Liver (tissue), 7 donors: ENCODE measurements at regions not wholly inside any gene's neighbourhood (a gene's known extent, or its start where the extent isn't known, plus 50 kb on each side); places are given as distances from the start of the nearest gene placed in this dataset.

Source experiments
- DNase-seq: peaks from one replicate; pipeline ENCODE4 v3.0.0-alpha.2; 2017; ENCODE audit warnings: low spot score
- H3K27ac ChIP-seq, 2 donors: one replicate each; pipeline ENCODE4 v1.7.0; 2013; ENCODE audit warnings: inconsistent platforms in 2 of 2, low read length in 2 of 2, control low read depth in 1 of 2, low read depth in 1 of 2, mild to moderate bottlenecking in 1 of 2
- H3K27me3 ChIP-seq, 4 donors: one replicate each; pipeline versions ENCODE4 v1.6.1 to v1.7.0; 2013; ENCODE audit warnings: low read length in 3 of 4, inconsistent platforms in 1 of 4, mild to moderate bottlenecking in 1 of 4, moderate library complexity in 1 of 4; ENCODE audit not compliant: control insufficient read depth in 4 of 4, insufficient read depth in 4 of 4
- H3K36me3 ChIP-seq, 4 donors: one replicate each; pipeline versions ENCODE4 v1.6.1 to v1.7.0; 2013; ENCODE audit warnings: low read length in 3 of 4, mild to moderate bottlenecking in 3 of 4, low read depth in 1 of 4, moderate library complexity in 1 of 4; ENCODE audit not compliant: control insufficient read depth in 4 of 4, insufficient read depth in 3 of 4
- H3K4me1 ChIP-seq, 4 donors: one replicate each; pipeline versions ENCODE4 v1.6.1 to v1.7.0; 2013; ENCODE audit warnings: low read length in 3 of 4, mild to moderate bottlenecking in 3 of 4, moderate library complexity in 1 of 4; ENCODE audit not compliant: control insufficient read depth in 4 of 4, insufficient read depth in 4 of 4
- H3K4me3 ChIP-seq, 3 donors: one replicate each; pipeline versions ENCODE4 v1.6.1 to v1.7.0; 2013; ENCODE audit warnings: low read length in 3 of 3, control low read depth in 1 of 3, low read depth in 1 of 3, mild to moderate bottlenecking in 1 of 3
- H3K9ac ChIP-seq, 2 donors: one replicate each; pipeline ENCODE4 v1.7.0; 2013; ENCODE audit warnings: low read length in 2 of 2, mild to moderate bottlenecking in 2 of 2, moderate library complexity in 2 of 2, control low read depth in 1 of 2, low read depth in 1 of 2
- H3K9me3 ChIP-seq, 4 donors: one replicate each; pipeline versions ENCODE4 v1.6.1 to v1.7.0; 2013; ENCODE audit warnings: low read length in 3 of 4; ENCODE audit not compliant: control insufficient read depth in 4 of 4
- ATF3 ChIP-seq: IDR thresholded peaks from 2 replicates; pipeline ENCODE4 v1.6.1; 2016; ENCODE audit warnings: antibody characterized with exemption
- CTCF ChIP-seq: fragments of 150-350 bp; IDR thresholded peaks from 2 replicates; pipeline ENCODE4 v1.5.1; 2017; ENCODE audit warnings: improper control_type of control experiment, low read depth, low read length; ENCODE audit not compliant: missing input control
- EGR1 ChIP-seq, 2 donors: IDR thresholded peaks; 2 replicates each; pipeline ENCODE4 v1.6.1; 2016 to 2018; ENCODE audit warnings: antibody characterized with exemption in 2 of 2, low read depth in 2 of 2
- FOXA1 ChIP-seq: IDR thresholded peaks from 2 replicates; pipeline ENCODE4 v1.6.1; 2016; ENCODE audit warnings: antibody characterized with exemption
- FOXA2 ChIP-seq: IDR thresholded peaks from 2 replicates; pipeline ENCODE4 v1.6.1; 2016; ENCODE audit warnings: antibody characterized with exemption
- GABPA ChIP-seq, 2 donors: IDR thresholded peaks in 1 of 2; conservative IDR thresholded peaks in 1 of 2; 2 replicates each; pipeline ENCODE4 v1.6.1; 2016; ENCODE audit warnings: antibody characterized with exemption in 2 of 2, mild to moderate bottlenecking in 1 of 2, moderate library complexity in 1 of 2
- HNF4A ChIP-seq, 2 donors: conservative IDR thresholded peaks; 2 replicates each; pipeline ENCODE4 v1.6.1; 2016; ENCODE audit warnings: antibody characterized with exemption in 2 of 2, mild to moderate bottlenecking in 2 of 2
- HNF4G ChIP-seq: IDR thresholded peaks from 2 replicates; pipeline ENCODE4 v1.6.1; 2016; ENCODE audit warnings: antibody characterized with exemption
- NR2F2 ChIP-seq: IDR thresholded peaks from 2 replicates; pipeline ENCODE4 v1.6.1; 2016; ENCODE audit warnings: antibody characterized with exemption
- RAD21 ChIP-seq, 2 donors: IDR thresholded peaks; 2 replicates each; pipeline ENCODE4 v1.6.1; 2016; ENCODE audit warnings: antibody characterized with exemption in 2 of 2, mild to moderate bottlenecking in 2 of 2
- REST ChIP-seq: IDR thresholded peaks from 2 replicates; pipeline ENCODE4 v1.6.1; 2016; ENCODE audit warnings: antibody characterized with exemption, mild to moderate bottlenecking
- RXRA ChIP-seq, 2 donors: IDR thresholded peaks; 2 replicates each; pipeline ENCODE4 v1.6.1; 2017 to 2018; ENCODE audit warnings: antibody characterized with exemption in 2 of 2, mild to moderate bottlenecking in 1 of 2
- SP1 ChIP-seq: IDR thresholded peaks from 2 replicates; pipeline ENCODE4 v1.6.1; 2018; ENCODE audit warnings: antibody characterized with exemption, mild to moderate bottlenecking
- ZBTB33 ChIP-seq: IDR thresholded peaks from 2 replicates; pipeline ENCODE4 v1.6.1; 2016; ENCODE audit warnings: antibody characterized with exemption
- donor health status: healthy.
- donor health status: healthy.
- donor health status: healthy.
- donor health status: healthy.

- TF ChIP-seq REST (no peak), HNF4A (conservative IDR thresholded peaks at IDR 0.05) (no peak), RXRA (IDR thresholded peaks at IDR 0.05) (no peak), GABPA (IDR thresholded peaks at IDR 0.05 in 1 of 2, conservative IDR thresholded peaks at IDR 0.05 in 1 of 2) (no peak), EGR1 (IDR thresholded peaks at IDR 0.05; ENCODE audit: low read depth in 2 of 2) (no peak), HNF4G (no peak), RAD21 (IDR thresholded peaks at IDR 0.05) (no peak), ZBTB33 (no peak)
These were observed 53.2 kb upstream of the SYPL1 start (continued) for GRCh38 chr7:106165337-106165736.

- H3K4me3 ChIP-seq, result no peak overlapping the region
- H3K9me3 ChIP-seq, result peaks cover 0 to 9% (median 3%) of the 10 kb centered on the region in 4 donors
- no peaks in the 10 kb centered on the region for H3K36me3 ChIP-seq
- no peak overlapping the region for H3K27ac ChIP-seq
- peaks cover 0 to 13% (median 7%) of the 10 kb centered on the region in 4 donors for H3K4me1 ChIP-seq
- DNase-seq, result no peak
- TF ChIP-seq ATF3 (no peak), CTCF (no peak), NR2F2 (no peak), RAD21 (IDR thresholded peaks at IDR 0.05) (no peak), REST (no peak), FOXA1 (no peak), GABPA (IDR thresholded peaks at IDR 0.05 in 1 of 2, conservative IDR thresholded peaks at IDR 0.05 in 1 of 2) (no peak), EGR1 (IDR thresholded peaks at IDR 0.05; ENCODE audit: low read depth in 2 of 2) (no peak), SP1 (no peak), FOXA2 (no peak)
- H3K9ac ChIP-seq, result no peak overlapping the region
- H3K27me3 ChIP-seq, result no peaks in the 10 kb centered on the region
These were observed 51.1 kb upstream of the SYPL1 start for GRCh38 chr7:106163257-106163656.
